Muscle layer of duodenum (tissue), 2 donors: ENCODE measurements at regions not wholly inside any gene's neighbourhood (a gene's known extent, or its start where the extent isn't known, plus 50 kb on each side); places are given as distances from the start of the nearest gene placed in this dataset.

Experiments
- H3K27ac ChIP-seq: one replicate; pipeline ENCODE4 v1.7.0; 2013; ENCODE audit warnings: mild to moderate bottlenecking, low read length
- H3K27me3 ChIP-seq: one replicate; pipeline ENCODE4 v1.7.0; 2013; ENCODE audit warnings: low read depth, mild to moderate bottlenecking, control low read depth, low read length
- H3K36me3 ChIP-seq, 2 donors: one replicate each; pipeline ENCODE4 v1.7.0; 2013; ENCODE audit warnings: low read length in 2 of 2, control low read depth in 1 of 2, mild to moderate bottlenecking in 1 of 2; ENCODE audit not compliant: insufficient read depth in 2 of 2, control insufficient read depth in 1 of 2
- H3K4me1 ChIP-seq, 2 donors: one replicate each; pipeline ENCODE4 v1.7.0; 2013; ENCODE audit warnings: low read length in 2 of 2, mild to moderate bottlenecking in 2 of 2, control low read depth in 1 of 2, moderate library complexity in 1 of 2; ENCODE audit not compliant: insufficient read depth in 2 of 2, control insufficient read depth in 1 of 2
- H3K4me3 ChIP-seq, 2 donors: one replicate each; pipeline ENCODE4 v1.7.0; 2013; ENCODE audit warnings: low read length in 2 of 2, low read depth in 1 of 2, mild to moderate bottlenecking in 1 of 2
- H3K9me3 ChIP-seq, 2 donors: one replicate each; pipeline ENCODE4 v1.7.0; 2013; ENCODE audit warnings: low read length in 2 of 2, control low read depth in 1 of 2, mild to moderate bottlenecking in 1 of 2; ENCODE audit not compliant: control insufficient read depth in 1 of 2
- donor health status: healthy.

- no peaks in the 10 kb centered on the region for H3K27me3 ChIP-seq
- no peak overlapping the region for H3K4me3 ChIP-seq
- no peak overlapping the region for H3K27ac ChIP-seq
- H3K4me1 ChIP-seq, result no peaks in the 10 kb centered on the region
- no peaks in the 10 kb centered on the region for H3K36me3 ChIP-seq
- H3K9me3 ChIP-seq, result peaks cover 0 to 4% of the 10 kb centered on the region in 2 donors
These were observed 676.3 kb upstream of the GRAMD2B start for GRCh38 chr5:125746917-125747316.

GRCh38 chr5:125750147-125750860 is 672.9 kb upstream of the GRAMD2B start:
- Histone ChIP-seq H3K27ac (no peak overlapping the region), H3K9me3 (no peaks in the 10 kb centered on the region), H3K36me3 (no peaks in the 10 kb centered on the region), H3K4me3 (no peak overlapping the region), H3K4me1 (no peaks in the 10 kb centered on the region), H3K27me3 (no peaks in the 10 kb centered on the region)

GRCh38 chr5:125750861-125751186 is 672.4 kb upstream of the GRAMD2B start:
- no peaks in the 10 kb centered on the region for H3K27me3 ChIP-seq
- H3K4me1 ChIP-seq, result no peaks in the 10 kb centered on the region

GRCh38 chr5:125756456-125756855 is 666.8 kb upstream of the GRAMD2B start:
- Histone ChIP-seq H3K9me3 (peaks cover 0 to 1% of the 10 kb centered on the region in 2 donors), H3K36me3 (no peaks in the 10 kb centered on the region), H3K4me3 (no peak overlapping the region), H3K4me1 (no peaks in the 10 kb centered on the region), H3K27ac (no peak overlapping the region), H3K27me3 (no peaks in the 10 kb centered on the region)

More at GRCh38 chr5:125750861-125751186, 672.4 kb upstream of the GRAMD2B start:
- Histone ChIP-seq H3K4me3 (no peak overlapping the region), H3K9me3 (no peaks in the 10 kb centered on the region), H3K27ac (no peak overlapping the region), H3K36me3 (no peaks in the 10 kb centered on the region)

- no peak overlapping the region for H3K4me3 ChIP-seq
These were observed 656.5 kb upstream of the GRAMD2B start for GRCh38 chr5:125766706-125767105.

GRCh38 chr5:125775896-125776295 is 647.3 kb upstream of the GRAMD2B start:
- Histone ChIP-seq H3K36me3 (no peaks in the 10 kb centered on the region), H3K27me3 (no peaks in the 10 kb centered on the region), H3K27ac (no peak overlapping the region), H3K4me1 (no peaks in the 10 kb centered on the region), H3K9me3 (no peaks in the 10 kb centered on the region), H3K4me3 (no peak overlapping the region)

More at GRCh38 chr5:125766706-125767105, 656.5 kb upstream of the GRAMD2B start:
- Histone ChIP-seq H3K36me3 (no peaks in the 10 kb centered on the region), H3K9me3 (peaks cover 0 to 3% of the 10 kb centered on the region in 2 donors), H3K4me1 (no peaks in the 10 kb centered on the region), H3K27ac (no peak overlapping the region), H3K27me3 (no peaks in the 10 kb centered on the region)

- Histone ChIP-seq H3K36me3 (no peaks in the 10 kb centered on the region), H3K27ac (no peak overlapping the region), H3K9me3 (no peaks in the 10 kb centered on the region), H3K27me3 (no peaks in the 10 kb centered on the region), H3K4me3 (no peak overlapping the region), H3K4me1 (no peaks in the 10 kb centered on the region)
These were observed 646.5 kb upstream of the GRAMD2B start for GRCh38 chr5:125776656-125777139.

- Histone ChIP-seq H3K27me3 (no peaks in the 10 kb centered on the region), H3K36me3 (no peaks in the 10 kb centered on the region), H3K4me1 (no peaks in the 10 kb centered on the region), H3K4me3 (no peak overlapping the region), H3K9me3 (no peaks in the 10 kb centered on the region), H3K27ac (no peak overlapping the region)
These were observed 644.4 kb upstream of the GRAMD2B start for GRCh38 chr5:125778791-125779190.

- H3K27me3 ChIP-seq, result no peaks in the 10 kb centered on the region
- no peaks in the 10 kb centered on the region for H3K4me1 ChIP-seq
- no peaks in the 10 kb centered on the region for H3K36me3 ChIP-seq
- no peak overlapping the region for H3K27ac ChIP-seq
- no peak overlapping the region for H3K4me3 ChIP-seq
- no peaks in the 10 kb centered on the region for H3K9me3 ChIP-seq
These were observed 637.8 kb upstream of the GRAMD2B start for GRCh38 chr5:125785407-125785806.

- Histone ChIP-seq H3K4me1 (no peaks in the 10 kb centered on the region), H3K27me3 (no peaks in the 10 kb centered on the region), H3K9me3 (no peaks in the 10 kb centered on the region), H3K27ac (no peak overlapping the region), H3K4me3 (no peak overlapping the region), H3K36me3 (no peaks in the 10 kb centered on the region)
These were observed 637.2 kb upstream of the GRAMD2B start for GRCh38 chr5:125786021-125786420.

- H3K27me3 ChIP-seq, result no peaks in the 10 kb centered on the region
- peaks cover 0 to 3% of the 10 kb centered on the region in 2 donors for H3K9me3 ChIP-seq
These were observed 629.7 kb upstream of the GRAMD2B start for GRCh38 chr5:125793470-125793869.

GRCh38 chr5:125794922-125795321 is 628.3 kb upstream of the GRAMD2B start:
- peaks cover 0 to 3% of the 10 kb centered on the region in 2 donors for H3K9me3 ChIP-seq
- no peak overlapping the region for H3K27ac ChIP-seq
- H3K36me3 ChIP-seq, result no peaks in the 10 kb centered on the region
- no peaks in the 10 kb centered on the region for H3K27me3 ChIP-seq
- no peaks in the 10 kb centered on the region for H3K4me1 ChIP-seq
- H3K4me3 ChIP-seq, result no peak overlapping the region

More at GRCh38 chr5:125793470-125793869, 629.7 kb upstream of the GRAMD2B start:
- no peak overlapping the region for H3K27ac ChIP-seq
- no peak overlapping the region for H3K4me3 ChIP-seq
- no peaks in the 10 kb centered on the region for H3K4me1 ChIP-seq
- H3K36me3 ChIP-seq, result no peaks in the 10 kb centered on the region
